ENCODE measurements at regions not wholly inside any gene's neighbourhood (a gene's known extent, or its start where the extent isn't known, plus 50 kb on each side); places are given as distances from the start of the nearest gene placed in this dataset.

- Mint-ChIP-seq H3K9me3 (no peaks in the 10 kb centered on the region), H3K36me3 (ENCODE audit: low read depth) (no peaks in the 10 kb centered on the region), H3K4me1 (no peaks in the 10 kb centered on the region), H3K27ac (no peak overlapping the region), H3K4me3 (no peak overlapping the region), H3K27me3 (ENCODE audit: low read depth) (no peaks in the 10 kb centered on the region)
- TF ChIP-seq CTCF (IDR thresholded peaks at IDR 0.05; ENCODE audit: unreplicated experiment in 3 of 3), result no peak
Observed at GRCh38 chrX:124820738-124821137, 474.4 kb downstream of the SH2D1A start.

GRCh38 chrX:124827258-124827845 lies 481.0 kb downstream of the SH2D1A start:
- Mint-ChIP-seq H3K4me3 (no peak overlapping the region), H3K27ac (peak overlapping the region in 1 of 3 experiments; percentile 73), H3K4me1 (no peaks in the 10 kb centered on the region), H3K9me3 (no peaks in the 10 kb centered on the region), H3K27me3 (ENCODE audit: low read depth) (no peaks in the 10 kb centered on the region), H3K36me3 (ENCODE audit: low read depth) (no peaks in the 10 kb centered on the region)
- no peak for TF ChIP-seq CTCF (IDR thresholded peaks at IDR 0.05; ENCODE audit: unreplicated experiment in 3 of 3)

GRCh38 chrX:124829930-124830329 lies 483.6 kb downstream of the SH2D1A start:
- H3K4me1 Mint-ChIP-seq, result no peaks in the 10 kb centered on the region
- no peaks in the 10 kb centered on the region for H3K36me3 Mint-ChIP-seq (ENCODE audit: low read depth)
- H3K9me3 Mint-ChIP-seq, result no peaks in the 10 kb centered on the region
- no peak overlapping the region for H3K27ac Mint-ChIP-seq
- no peaks in the 10 kb centered on the region for H3K27me3 Mint-ChIP-seq (ENCODE audit: low read depth)
- no peak for TF ChIP-seq CTCF (IDR thresholded peaks at IDR 0.05; ENCODE audit: unreplicated experiment in 3 of 3)
- no peak overlapping the region for H3K4me3 Mint-ChIP-seq

- Mint-ChIP-seq H3K9me3 (no peaks in the 10 kb centered on the region), H3K4me3 (no peak overlapping the region), H3K36me3 (ENCODE audit: low read depth) (no peaks in the 10 kb centered on the region), H3K27me3 (ENCODE audit: low read depth) (no peaks in the 10 kb centered on the region), H3K4me1 (no peaks in the 10 kb centered on the region), H3K27ac (no peak overlapping the region)
- no peak for TF ChIP-seq CTCF (IDR thresholded peaks at IDR 0.05; ENCODE audit: unreplicated experiment in 3 of 3)
Observed at GRCh38 chrX:124836786-124837185, 482.9 kb upstream of the TEX13C start.

GRCh38 chrX:124842205-124842604 lies 477.5 kb upstream of the TEX13C start:
- H3K27ac Mint-ChIP-seq, result no peak overlapping the region
- no peak overlapping the region for H3K4me3 Mint-ChIP-seq

More at GRCh38 chrX:124842205-124842604, 477.5 kb upstream of the TEX13C start:
- TF ChIP-seq CTCF (IDR thresholded peaks at IDR 0.05; ENCODE audit: unreplicated experiment in 3 of 3), result no peak
- no peaks in the 10 kb centered on the region for H3K4me1 Mint-ChIP-seq
- H3K36me3 Mint-ChIP-seq (ENCODE audit: low read depth), result no peaks in the 10 kb centered on the region
- no peaks in the 10 kb centered on the region for H3K9me3 Mint-ChIP-seq
- H3K27me3 Mint-ChIP-seq (ENCODE audit: low read depth), result no peaks in the 10 kb centered on the region

Measured in nephron (organoid).